Activated naive CD4-positive, alpha-beta T cell treated with anti-CD3 and anti-CD28 coated beads for 36 hours (primary cell): ENCODE measurements at regions not wholly inside any gene's neighbourhood (a gene's known extent, or its start where the extent isn't known, plus 50 kb on each side); places are given as distances from the start of the nearest gene placed in this dataset.
A peak's percentile ranks its signal among the peaks of the same experiment; 100 is the strongest.
"Not testable (repeated sequence)": the region's sequence is repeated elsewhere in the genome, so short reads cannot be mapped to it uniquely, and the experiment has no call there.

Source experiments
- CTCF ChIA-PET: fragments of 350-600 bp; sonication (Branson Sonifier 250); formaldehyde crosslinking; loops from one replicate; lab custom pipeline; 2021; ENCODE audit warnings: antibody characterized with exemption; lab: Charles Lee
- DNase-seq: peaks from one replicate; pipeline ENCODE4 v3.0.0-alpha.2; 2020
- H3K27ac Mint-ChIP-seq: one replicate; pipeline ENCODE4 v1.8.0; 2021; ENCODE audit warnings: mild to moderate bottlenecking, mixed read lengths
- H3K27me3 Mint-ChIP-seq: one replicate; pipeline ENCODE4 v1.8.0; 2021; ENCODE audit warnings: low read depth, mixed read lengths
- H3K36me3 Mint-ChIP-seq: one replicate; pipeline ENCODE4 v1.8.0; 2021; ENCODE audit warnings: low read depth, mixed read lengths
- H3K4me1 Mint-ChIP-seq: one replicate; pipeline ENCODE4 v1.8.0; 2021; ENCODE audit warnings: low read depth, mixed read lengths
- H3K4me3 Mint-ChIP-seq: one replicate; pipeline ENCODE4 v1.8.0; 2021; ENCODE audit warnings: mild to moderate bottlenecking, moderate library complexity, mixed read lengths
- H3K9me3 Mint-ChIP-seq: one replicate; pipeline ENCODE4 v1.8.0; 2021; ENCODE audit warnings: mixed read lengths
- intact Hi-C: fragments of 100-400 bp; cut with micrococcal nuclease; formaldehyde crosslinking; loops from one replicate; pipeline ENCODE4 v1.15.1; 2023

DNA sequence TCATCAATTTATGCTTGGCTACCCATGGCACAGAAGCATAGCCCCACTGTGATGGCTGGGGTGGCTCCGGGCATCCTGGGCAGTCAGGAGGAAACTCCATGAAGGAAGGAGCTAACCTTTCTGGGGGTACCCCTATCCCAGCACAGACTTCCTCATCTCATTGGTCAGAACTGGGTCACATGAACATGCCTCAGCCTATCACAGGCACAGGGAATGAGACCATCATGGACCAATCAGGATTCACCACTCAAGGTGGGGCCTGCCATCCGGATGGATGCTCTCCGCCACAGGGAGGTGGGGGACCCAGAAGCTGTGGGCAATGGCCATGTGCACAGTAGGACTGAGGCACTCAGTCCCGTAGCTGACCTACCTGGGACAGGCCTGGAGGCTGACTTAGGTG, 75.9 kb upstream of the SPDYE9 start:
- H3K27ac Mint-ChIP-seq, CTCF ChIA-PET, intact Hi-C loops, H3K4me1 Mint-ChIP-seq, DNase-seq, H3K4me3 Mint-ChIP-seq, H3K36me3 Mint-ChIP-seq, H3K9me3 Mint-ChIP-seq, H3K27me3 Mint-ChIP-seq: not testable (repeated sequence)

DNA sequence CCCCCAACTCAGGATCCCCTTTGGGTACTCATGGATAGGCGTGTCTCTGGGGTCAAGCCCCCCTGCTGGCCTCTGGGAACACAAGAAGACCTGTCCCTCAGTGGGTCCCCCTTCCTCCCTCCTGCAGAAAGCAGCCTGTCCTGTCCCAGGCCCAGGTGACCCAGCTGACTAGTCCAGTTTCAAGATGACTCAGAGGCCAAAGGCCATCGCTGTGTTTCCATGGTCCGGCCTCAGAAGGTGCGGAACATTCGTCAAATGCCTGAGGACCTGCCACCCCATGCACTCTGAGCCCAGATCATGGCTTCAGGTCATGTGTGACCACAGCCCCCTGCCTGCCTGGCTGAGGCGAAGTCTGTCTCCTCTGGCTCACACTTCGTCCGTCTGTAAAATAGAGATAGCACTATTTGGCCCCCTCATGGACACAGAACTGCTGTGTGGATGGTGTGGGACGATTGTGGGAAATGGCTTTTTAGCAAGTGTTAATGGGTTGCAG, 71.4 kb upstream of the SPDYE9 start:
- intact Hi-C loops, DNase-seq, H3K4me3 Mint-ChIP-seq, H3K27me3 Mint-ChIP-seq, H3K36me3 Mint-ChIP-seq, H3K9me3 Mint-ChIP-seq, H3K27ac Mint-ChIP-seq, CTCF ChIA-PET, H3K4me1 Mint-ChIP-seq: not testable (repeated sequence)

DNA sequence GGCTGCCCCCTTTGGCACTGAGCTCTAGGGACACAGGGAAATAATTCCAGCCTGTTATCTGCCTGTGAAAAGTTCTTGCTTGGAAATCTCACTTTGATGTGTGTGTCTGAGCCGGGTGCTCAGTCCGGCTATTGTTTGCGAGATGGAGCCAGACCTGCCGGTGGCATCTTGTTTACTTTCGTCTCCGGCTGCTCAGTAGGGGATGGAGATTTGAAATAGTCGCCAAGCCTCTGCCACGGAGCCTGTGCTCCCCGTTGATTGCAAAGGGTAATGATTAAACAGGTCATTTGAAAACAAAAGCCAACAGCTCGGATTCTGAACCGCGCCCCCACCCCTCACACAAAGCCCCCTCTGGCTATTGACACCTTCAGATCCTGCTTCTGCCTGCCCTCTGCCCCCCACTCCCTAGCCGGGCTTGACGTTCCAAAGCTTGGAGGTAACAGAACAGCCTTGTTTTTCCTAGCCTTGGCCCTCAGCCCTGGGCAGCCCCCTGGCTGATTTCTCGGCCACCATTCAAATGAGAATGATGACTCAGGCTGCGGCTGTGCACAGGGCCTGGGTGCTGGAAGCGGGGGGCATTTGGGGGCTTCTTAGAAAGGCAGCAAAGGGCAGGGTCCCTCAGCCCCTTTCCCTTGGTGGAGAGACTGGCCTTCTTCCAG, 70.8 kb upstream of the SPDYE9 start:
- CTCF ChIA-PET, result interaction anchor here (0.7 kb wide), 1 partner anchor 184 kb away, joined by 3 read pairs; no protein-coding TSS in a partner anchor
- H3K36me3 Mint-ChIP-seq, H3K27ac Mint-ChIP-seq, H3K9me3 Mint-ChIP-seq, intact Hi-C loops, H3K4me3 Mint-ChIP-seq, H3K27me3 Mint-ChIP-seq, H3K4me1 Mint-ChIP-seq: not testable (repeated sequence)
- peak; percentile 2 for DNase-seq

DNA sequence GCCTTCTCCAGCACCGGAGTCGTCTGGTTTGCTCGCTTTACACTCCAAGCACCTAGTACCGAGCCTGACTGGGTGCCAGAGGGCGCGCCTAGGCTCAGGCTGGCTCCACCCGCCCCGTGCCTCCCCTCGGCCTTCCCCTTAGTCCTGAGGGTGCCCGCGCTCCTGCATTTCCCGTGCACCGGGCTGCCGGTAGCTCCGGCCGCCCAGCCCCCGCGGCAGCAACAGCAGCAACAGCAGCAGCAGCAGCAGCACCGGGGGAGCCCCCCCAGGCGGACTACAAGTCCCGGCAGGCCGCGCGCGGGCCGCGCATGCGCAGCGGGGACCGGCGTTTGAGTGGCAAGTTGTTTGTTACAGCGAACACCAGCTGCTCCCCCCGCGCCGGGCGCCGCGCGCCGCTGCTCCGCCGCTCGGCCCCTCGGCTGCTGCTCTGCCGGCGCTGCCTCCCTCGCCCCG, 68.8 kb upstream of the SPDYE9 start:
- H3K36me3 Mint-ChIP-seq, H3K4me1 Mint-ChIP-seq, intact Hi-C loops, H3K27ac Mint-ChIP-seq, CTCF ChIA-PET, H3K27me3 Mint-ChIP-seq, H3K9me3 Mint-ChIP-seq: not testable (repeated sequence)
- peak overlapping the region; percentile 67 for H3K4me3 Mint-ChIP-seq
- peak; percentile 86 for DNase-seq

DNA sequence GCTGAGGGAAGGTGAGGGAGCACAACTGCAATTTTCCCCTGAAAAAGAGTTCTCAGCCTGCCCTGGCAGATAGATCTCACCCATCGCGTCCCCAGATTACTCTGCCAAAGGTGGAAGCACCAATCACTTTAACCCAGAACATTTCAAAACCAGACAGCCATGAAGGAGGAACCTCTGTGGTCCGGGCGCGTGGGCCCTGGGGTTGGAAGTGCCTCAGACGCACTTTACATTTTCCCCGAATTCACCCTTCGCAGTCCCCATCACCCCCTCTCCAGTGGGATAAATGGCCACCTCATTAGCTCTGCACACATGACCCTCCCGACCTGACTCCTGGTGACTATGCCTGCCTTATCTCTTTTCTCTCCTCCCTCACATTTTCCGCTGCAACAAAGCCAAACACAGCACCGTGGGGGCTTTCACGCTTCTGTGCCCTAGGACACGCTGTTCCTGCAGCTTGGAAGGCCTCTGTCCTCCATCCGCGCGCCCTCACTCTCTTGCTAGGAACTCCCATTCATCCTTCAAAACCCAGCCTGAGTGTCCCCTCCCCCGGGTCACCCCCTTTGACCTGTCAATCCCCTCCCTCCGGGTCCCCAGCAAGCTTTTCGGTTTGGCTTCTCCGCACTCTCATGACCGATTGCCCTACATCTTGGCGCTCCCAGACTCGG, 68.2 kb upstream of the SPDYE9 start:
- intact Hi-C loops, H3K4me3 Mint-ChIP-seq: not testable (repeated sequence)

DNA sequence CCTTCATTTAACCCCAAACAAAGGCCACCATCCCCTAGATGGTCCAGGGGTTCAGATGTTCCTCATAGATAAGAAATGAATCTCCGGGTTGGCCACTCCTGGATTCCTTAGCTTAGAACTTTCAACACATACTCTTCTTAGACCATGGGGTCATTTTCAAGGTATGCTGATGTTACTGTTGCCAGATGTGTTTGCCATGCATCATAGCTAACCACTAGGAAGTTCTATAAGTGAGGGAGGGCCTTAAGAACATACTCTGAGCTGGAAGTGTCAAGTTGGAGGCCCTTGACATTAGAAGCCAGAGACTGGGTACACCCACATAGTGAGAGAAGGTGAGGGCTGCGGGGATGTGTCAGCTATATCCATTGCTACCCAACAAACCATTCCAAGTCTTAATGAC, 62.7 kb upstream of the SPDYE9 start:
- intact Hi-C loops, H3K9me3 Mint-ChIP-seq, H3K27ac Mint-ChIP-seq, H3K4me1 Mint-ChIP-seq, H3K36me3 Mint-ChIP-seq, H3K27me3 Mint-ChIP-seq, CTCF ChIA-PET, DNase-seq, H3K4me3 Mint-ChIP-seq: not testable (repeated sequence)

More for the DNA sequence above, 68.2 kb upstream of the SPDYE9 start:
- H3K36me3 Mint-ChIP-seq, H3K27me3 Mint-ChIP-seq, CTCF ChIA-PET, H3K27ac Mint-ChIP-seq, H3K4me1 Mint-ChIP-seq, DNase-seq, H3K9me3 Mint-ChIP-seq: not testable (repeated sequence)

DNA sequence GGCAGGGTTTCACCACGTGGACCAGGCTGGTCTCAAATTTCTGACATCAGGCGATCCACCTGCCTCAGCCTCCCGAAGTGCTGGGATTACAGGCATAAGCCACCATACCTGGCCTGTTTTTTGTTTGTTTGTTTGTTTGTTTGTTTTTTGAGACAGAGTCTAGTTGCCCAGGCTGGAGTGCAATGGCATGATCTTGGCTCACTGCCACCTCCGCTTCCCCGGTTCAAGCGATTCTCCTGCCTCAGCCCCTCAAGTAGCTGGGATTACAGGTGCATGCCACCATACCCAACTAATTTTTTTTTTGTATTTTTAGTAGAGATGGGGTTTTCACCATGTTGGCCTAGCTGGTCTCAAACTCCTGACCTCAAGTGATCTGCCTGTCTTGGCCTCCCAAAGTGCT, 61.8 kb upstream of the SPDYE9 start:
- H3K27ac Mint-ChIP-seq, H3K4me3 Mint-ChIP-seq, intact Hi-C loops, DNase-seq, H3K27me3 Mint-ChIP-seq, CTCF ChIA-PET, H3K9me3 Mint-ChIP-seq, H3K36me3 Mint-ChIP-seq, H3K4me1 Mint-ChIP-seq: not testable (repeated sequence)

DNA sequence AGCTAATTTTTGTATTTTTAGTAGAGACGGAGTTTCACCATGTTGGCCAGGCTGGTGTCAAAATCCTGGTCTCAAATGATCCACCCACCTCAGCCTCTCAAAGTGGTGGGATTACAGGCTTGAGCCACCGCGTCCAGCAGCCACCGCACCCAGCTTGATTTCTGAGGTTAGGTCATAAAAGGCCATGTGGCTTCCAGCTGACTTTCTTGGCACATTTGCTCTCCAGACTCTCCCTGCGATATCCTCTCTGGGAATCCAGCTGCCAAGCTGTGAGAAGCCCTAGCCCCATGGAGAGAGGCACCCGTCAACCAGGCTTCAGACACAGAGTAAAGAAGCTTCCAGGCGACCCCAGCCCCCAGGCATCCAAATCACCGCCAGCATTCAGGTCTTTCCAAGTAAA, 58.2 kb upstream of the SPDYE9 start:
- H3K4me1 Mint-ChIP-seq, CTCF ChIA-PET, DNase-seq, H3K9me3 Mint-ChIP-seq, intact Hi-C loops, H3K4me3 Mint-ChIP-seq, H3K27ac Mint-ChIP-seq, H3K36me3 Mint-ChIP-seq, H3K27me3 Mint-ChIP-seq: not testable (repeated sequence)

DNA sequence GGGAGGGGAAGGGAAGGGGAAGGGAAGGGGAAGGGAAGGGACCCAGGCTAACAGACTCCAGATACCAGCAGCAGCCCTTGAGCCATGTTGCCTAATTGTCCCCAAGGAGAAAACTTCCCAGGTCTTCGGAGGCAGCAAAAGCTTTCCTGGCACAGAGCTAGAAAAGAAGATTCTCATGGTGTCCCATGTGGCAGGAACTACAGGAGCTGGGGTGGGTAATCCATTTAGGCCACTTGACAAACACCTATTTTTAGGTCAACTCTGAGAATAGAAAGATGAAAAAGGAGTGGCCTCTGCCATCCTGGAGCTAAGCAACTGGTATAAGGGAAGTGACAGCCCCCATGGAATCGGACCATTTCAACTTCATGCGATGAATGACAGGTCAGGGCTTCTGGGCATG, 52.1 kb upstream of the SPDYE9 start:
- H3K4me3 Mint-ChIP-seq, H3K4me1 Mint-ChIP-seq, intact Hi-C loops, CTCF ChIA-PET, H3K36me3 Mint-ChIP-seq, H3K9me3 Mint-ChIP-seq, H3K27ac Mint-ChIP-seq, DNase-seq, H3K27me3 Mint-ChIP-seq: not testable (repeated sequence)
